GM18867 (cell line): ENCODE measurements at regions not wholly inside any gene's neighbourhood (a gene's known extent, or its start where the extent isn't known, plus 50 kb on each side); places are given as distances from the start of the nearest gene placed in this dataset.
"Not testable (repeated sequence)": the region's sequence is repeated elsewhere in the genome, so short reads cannot be mapped to it uniquely, and the experiment has no call there.

Experiments used
- ATAC-seq: cut with Tn5 transposase; IDR thresholded peaks from one replicate; pipeline ENCODE4 v1.9.1; 2021; ENCODE audit warnings: mild to moderate bottlenecking, moderate library complexity; ENCODE audit not compliant: unreplicated experiment

- ATAC-seq, result no peak
Measured at GRCh38 chr11:114802878-114803277, 124.6 kb downstream of the NXPE2 start.

DNA sequence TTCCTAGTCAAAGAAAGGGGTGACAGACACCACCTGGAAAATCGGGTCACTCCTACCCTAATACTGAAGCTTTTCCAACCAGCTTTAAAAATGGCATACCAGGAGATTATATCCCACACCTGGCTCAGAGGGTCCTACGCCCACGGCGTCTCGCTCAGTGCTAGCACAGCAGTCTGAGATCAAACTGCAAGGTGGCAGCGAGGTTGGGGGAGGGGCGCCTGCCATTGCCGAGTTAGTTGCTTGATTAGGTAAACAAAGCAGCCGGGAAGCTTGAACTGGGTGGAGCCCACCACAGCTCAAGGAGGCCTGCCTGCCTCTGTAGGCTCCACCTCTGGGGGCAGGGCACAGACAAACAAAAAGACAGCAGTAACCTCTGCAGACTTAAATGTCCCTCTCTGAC, 127.1 kb downstream of the NXPE2 start:
- ATAC-seq, result not testable (repeated sequence)

GRCh38 chr11:114811971-114812370, 133.6 kb downstream of the NXPE2 start:
- ATAC-seq, result no peak

DNA sequence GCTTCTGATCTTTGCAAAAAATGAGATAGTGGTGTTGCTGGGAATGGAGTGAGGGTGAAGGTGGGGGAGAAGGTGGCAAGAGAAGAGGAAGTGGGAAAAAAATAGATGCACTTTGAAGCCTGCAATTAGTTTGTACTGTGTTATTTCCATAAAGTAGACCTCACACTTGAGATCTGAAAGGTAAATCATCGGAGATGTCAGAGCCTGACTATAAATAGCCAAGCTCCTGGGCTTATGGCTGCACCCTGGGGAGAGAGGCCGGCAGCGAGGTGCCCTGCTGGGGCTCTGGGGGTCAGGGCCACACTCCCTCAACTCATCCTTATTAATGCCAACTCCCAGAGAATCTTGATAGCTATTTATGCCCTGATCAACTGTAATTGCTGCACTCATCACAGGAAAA, 134.4 kb downstream of the NXPE2 start:
- ATAC-seq, result no peak

DNA sequence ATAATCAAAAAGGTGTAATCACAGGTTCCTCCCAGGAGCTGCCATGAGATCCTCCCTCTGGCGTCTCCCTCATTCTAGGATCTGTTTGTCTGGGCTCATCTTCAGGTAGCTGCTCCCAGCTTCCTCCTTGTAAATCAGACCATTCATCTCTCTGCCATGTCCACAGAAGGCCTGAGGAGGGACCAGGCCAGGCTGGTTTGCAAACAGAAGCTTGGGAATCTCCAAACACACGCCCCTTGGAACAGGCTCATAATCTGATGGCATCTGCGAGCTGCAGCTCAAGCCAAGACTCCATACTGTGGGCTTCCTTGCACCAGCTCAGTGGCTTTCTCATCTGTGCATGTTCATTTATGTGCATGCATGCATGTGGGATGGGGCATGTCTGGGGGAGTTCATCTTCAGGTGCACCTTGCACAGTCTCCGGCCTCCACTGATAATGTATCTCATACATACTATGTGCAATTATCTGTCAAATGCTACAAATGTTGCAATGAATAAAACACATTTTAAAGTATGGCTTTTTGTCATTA, 134.9 kb downstream of the NXPE2 start:
- ATAC-seq, result no peak

DNA sequence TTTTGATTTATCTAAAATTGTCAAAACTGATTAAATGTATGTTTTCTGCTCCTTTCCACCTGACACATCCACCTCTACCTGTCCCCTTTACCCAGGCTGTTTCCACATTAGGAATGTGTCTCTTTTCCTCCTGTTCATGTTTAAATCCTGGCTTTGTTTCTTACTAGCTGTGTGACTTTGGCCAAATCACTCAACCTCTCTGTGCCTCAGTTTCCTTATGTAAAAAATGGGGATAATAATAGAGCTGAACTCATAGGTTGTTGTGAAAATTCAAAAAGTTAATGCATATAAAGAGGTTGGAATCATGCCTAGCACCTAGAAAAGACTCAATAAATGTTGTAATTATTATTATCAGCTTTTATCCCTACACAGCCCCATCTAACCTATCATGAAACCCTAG, 136.8 kb downstream of the NXPE2 start:
- ATAC-seq, result no peak

DNA sequence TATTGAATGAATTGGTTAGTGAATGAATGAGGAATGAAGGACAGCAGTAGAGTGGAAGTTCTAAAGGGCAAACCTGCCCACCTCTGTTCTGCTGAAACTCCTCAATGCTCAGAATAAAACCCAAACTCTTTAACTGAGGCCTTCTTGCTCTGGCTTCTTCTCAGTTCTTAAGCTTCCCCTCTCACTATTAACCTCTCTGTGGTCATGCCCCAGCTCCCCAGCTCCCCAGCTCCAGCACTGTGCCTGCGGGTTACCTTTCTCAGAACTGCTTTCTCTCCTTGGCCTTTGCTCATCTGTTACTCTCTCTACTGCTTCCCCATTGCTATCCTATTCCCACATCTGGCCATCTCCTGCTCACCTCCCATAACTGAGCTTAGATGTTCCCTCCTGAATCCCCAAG, 137.4 kb downstream of the NXPE2 start:
- ATAC-seq, result no peak

GRCh38 chr11:114816791-114817190, 138.5 kb downstream of the NXPE2 start:
- ATAC-seq, result no peak

DNA sequence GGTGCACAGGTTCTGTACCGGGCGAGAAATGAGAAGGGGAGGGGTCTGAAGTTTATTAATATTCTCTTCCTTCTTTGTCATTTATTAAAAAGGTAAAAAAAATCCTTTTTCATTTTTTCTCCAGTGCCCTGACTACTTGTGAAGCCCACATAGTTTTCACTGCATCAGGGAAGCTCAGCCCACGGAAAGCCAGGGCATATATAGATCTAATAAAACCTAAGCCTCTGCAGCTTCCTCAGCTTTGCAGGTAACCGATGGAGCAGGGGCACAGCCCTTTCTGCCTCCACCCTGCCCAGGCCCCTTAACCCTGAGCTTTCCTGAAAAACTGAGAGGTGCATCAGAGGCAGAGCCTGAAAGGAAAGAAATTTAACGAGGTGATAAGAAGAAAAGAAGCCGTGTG, 140.1 kb downstream of the NXPE2 start:
- no peak for ATAC-seq

GRCh38 chr11:114819028-114819427, 140.7 kb downstream of the NXPE2 start:
- no peak for ATAC-seq

DNA sequence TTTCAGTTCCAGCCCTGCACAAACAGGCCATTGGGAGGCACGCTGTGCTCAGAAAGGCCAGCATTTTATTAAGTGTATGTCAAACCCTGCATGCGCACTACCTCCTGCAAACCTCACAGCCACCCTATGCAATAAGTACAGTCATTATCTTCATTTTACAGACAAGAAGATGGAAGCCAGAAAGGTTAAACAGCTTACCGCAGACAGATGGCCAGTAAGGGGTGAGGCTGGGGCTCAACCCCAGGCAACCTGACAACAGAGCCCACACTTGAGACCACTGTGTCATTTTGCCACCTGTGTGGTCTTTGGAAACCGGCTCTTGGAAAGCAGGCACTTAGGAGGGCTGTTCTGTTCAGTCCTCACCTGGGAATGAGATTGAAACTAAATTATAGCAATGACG, 142.3 kb downstream of the NXPE2 start:
- ATAC-seq, result no peak

- ATAC-seq, result no peak
Measured at GRCh38 chr11:114821621-114822412, 143.5 kb downstream of the NXPE2 start.

DNA sequence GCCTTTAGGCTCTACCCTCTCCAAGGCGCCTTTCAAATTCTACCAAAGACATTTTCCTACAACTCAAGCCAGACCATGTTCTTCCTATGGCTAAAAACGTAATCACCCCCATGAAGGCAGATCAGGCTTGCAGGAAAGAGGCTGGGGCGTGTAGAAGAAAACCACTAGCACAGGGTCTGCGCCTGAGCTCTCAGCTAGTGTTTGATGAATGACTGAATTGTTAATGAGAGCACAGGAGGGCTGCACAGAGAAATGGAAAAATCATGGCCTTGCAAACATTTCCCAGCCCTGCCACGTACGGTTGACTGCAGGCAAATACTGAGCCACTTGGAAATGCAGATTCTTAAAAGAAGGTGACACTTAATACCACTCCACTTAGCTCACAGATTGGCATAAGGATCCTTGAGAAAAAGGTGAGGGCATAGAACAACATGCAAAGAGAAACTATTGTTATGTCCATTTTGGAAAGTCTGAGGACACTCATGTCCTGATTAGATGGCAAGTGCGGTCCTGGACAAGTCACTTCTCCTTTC, 148.6 kb downstream of the NXPE2 start:
- ATAC-seq, result no peak

DNA sequence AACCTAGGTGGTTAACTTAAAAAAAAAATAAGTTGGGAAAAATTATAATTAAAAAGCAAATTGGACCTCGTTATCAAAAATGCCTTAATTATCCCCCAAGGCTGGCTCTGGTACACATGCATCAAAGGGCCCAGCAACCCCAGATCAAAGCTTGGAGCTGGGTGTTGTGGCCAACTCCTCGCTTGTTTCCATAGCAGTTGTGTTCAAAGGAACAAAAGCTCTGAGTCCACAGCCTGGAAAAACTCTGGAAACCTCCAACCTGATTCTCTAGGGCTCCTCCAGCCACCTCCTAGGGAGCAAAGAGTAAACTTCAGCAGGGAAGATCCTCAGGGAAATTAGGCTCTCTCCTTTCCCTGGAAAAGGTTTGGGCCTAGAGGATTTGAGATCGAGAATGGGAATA, 149.4 kb downstream of the NXPE2 start:
- ATAC-seq, result no peak

- no peak for ATAC-seq
Measured at GRCh38 chr11:114832532-114833125, 154.3 kb downstream of the NXPE2 start.

DNA sequence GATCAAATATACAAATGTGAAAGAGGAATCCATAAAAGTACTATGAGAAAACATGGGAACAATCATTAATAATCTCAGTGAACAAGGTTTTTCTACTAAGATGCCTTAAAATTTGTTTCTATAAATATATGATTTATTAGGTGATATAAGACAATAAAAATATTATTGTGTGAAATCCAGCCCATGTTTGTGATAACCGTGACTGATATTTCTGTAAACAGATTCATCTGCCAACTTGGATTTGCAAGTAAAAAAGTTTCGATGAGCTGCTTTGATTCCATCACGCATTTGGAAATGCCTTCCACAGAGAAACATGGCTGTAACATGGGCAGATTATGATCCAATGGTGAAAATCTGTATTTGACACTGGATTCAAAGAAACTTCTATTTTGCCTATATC, 157.8 kb downstream of the NXPE2 start:
- ATAC-seq, result no peak

DNA sequence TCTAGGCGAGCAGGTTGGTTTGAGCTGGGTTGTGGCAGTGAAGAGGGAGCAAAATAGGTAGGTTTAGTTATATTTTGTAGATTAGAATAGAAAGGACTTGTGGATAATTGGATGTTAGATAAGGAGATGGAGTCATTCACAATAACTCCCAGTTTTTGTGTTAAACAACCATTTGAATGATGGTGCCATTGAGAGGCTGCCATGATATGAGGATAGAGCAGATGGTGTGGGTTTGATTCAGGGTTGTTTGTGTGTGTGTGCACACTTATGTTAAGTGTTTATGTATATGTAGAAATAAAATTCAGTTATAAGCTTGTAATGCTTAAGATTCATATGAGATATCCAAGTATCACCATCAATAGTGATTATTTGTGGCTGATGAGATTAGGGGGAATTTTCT, 166.6 kb downstream of the NXPE2 start:
- no peak for ATAC-seq

DNA sequence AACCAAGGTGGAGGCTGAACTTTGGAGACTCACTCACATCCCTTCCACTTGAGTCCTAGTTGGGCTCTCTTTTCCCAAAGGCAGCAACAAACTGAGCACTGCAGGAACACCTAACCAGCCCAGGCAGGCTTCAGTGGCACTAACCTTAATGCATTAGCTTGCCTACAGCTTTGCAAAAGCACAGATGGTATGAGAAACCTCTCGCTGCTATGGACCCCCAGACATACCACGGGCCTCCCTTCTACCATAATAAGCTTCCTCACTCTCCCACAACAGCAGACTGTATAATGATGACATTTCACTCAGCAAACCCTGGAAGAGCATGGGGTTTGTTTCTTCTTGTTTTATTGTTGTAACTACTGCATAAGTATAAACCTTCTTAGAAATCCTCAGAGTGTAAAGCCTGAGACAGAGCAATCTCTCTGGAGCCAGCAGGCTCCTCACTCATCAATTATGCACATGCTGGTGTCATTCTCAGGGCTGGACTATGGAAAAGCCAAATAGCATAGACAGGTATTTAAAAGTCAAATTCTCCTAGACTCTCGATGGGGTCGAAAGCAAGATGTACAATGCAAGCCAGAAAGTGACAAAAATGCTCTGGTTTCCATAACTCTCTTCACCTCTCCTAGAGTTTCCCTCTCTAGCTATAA, 167.6 kb downstream of the NXPE2 start:
- no peak for ATAC-seq

DNA sequence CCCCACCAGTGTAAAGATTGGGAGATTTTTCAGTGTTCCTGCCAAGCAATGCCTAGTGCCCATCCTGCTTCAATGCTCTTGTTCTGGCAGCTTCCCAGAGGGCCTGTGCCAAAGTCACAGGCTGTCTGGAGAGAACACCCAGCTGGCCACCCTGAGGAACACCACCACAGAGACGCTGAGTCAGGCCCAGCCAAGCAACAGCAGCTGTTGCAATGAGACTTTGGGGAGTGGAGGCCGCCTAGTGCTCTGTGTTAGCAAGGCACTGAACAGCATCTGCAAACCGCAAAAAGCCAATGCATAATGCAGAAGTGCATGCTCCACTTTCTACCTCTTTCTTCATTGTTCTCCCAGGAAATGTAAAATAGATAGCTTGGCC, 168.1 kb downstream of the NXPE2 start:
- no peak for ATAC-seq

DNA sequence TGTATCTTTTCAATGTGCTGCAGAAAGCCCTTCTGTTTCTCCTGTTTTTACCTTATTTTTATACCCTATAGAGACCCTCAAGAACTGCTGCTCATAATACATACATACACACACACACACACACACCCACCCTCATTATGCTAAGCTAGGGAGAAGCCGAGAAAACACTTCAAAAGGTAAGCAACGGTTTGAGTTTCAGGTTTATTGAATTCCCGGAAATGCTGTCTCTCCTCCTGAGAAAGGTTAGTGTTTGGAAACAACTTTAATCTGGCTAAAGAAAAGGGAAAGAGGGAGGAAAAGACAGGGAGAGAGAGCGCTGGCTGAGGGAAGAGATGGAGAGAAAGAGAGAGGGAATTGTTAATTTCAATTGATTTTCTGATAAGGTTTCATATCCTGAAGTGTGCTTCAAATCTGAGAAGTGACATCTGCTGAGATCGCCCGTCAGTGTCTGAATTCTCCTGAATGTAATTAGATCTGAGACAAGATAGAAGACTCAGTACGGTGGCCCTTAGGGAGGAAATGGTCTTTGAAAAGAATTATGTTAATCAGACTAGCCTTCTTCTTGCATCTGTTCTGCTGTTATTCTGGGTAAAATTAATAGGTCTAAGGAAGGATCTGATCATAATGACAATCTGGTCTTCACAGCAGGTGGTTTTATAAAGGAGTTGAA, 169.1 kb downstream of the NXPE2 start:
- no peak for ATAC-seq

DNA sequence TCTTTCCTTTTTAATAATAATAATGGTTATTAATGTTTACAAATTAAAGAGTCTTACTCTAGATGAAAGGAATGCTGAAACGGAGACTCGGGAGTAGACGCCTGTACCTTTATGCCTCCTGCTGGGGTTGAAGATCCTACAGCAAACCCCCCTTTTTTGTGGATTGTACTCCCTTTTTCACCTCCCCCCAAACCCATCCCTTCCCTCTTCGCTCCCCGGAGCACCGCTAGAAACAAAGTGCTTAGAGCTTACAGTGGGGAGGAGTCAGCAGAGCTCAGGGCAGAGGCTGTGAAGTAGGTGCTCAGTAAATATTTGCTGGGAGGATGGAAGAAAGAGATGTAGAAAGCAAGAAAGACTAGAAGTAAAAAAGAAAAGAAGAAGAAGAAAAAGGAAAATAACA, 169.7 kb downstream of the NXPE2 start:
- no peak for ATAC-seq
